ENCODE measurements at regions not wholly inside any gene's neighbourhood (a gene's known extent, or its start where the extent isn't known, plus 50 kb on each side); places are given as distances from the start of the nearest gene placed in this dataset.

DNA sequence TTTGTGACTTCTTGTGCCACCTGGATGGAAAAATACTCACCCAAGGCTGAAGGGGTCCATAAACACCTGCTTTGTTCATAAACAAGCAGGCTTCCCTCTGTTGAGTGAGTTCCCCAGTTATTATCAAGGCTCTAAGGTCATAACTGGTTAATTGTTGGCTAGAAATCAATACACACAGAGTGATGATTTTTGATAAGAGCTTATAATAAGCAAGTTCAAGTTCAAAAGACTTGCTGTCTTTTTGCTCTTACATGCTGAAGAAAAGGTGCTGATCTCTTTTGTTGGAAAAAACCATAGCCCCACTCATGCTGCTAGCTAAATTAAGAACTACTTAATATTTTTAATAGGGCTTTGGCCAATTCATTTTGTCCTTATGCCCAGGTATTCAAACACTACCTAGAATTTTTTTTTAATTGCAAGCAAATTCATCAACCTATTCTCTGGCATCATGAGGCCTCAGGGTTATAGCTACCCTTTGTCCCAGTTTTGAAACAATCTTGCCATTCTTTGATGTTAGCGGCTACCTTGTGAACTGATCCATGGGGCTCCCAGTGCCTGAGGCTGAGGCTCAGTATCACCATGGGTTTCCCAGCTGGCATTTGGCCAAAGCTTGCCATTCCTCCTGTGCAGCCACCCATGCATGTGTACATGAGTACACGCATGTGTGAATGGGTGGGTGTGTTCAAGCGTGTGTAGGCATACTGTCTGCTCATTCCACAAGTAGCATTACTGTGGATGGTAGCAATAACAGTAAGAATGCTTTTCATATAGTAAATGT lies 127.6 kb upstream of the LPP start:
- Histone ChIP-seq H3K4me3 (ENCODE audit: low read length in 3 of 3) (peak overlapping the region in 1 of 3 donors; percentile 3), H3K27me3 (ENCODE audit: control insufficient read depth, insufficient read depth, low read length) (no peaks in the 10 kb centered on the region), H3K27ac (ENCODE audit: low read depth in 2 of 2, low read length in 2 of 2) (no peak overlapping the region), H3K9ac (ENCODE audit: low read length in 3 of 3) (no peak overlapping the region), H3K4me1 (ENCODE audit: control insufficient read depth in 2 of 3, insufficient read depth in 2 of 3, low read depth in 1 of 3, low read length in 3 of 3) (peaks cover 3 to 15% (median 5%) of the 10 kb centered on the region in 3 donors), H3K36me3 (ENCODE audit: control insufficient read depth in 2 of 3, insufficient read depth in 3 of 3, low read length in 3 of 3) (no peaks in the 10 kb centered on the region), H3K9me3 (ENCODE audit: control insufficient read depth in 2 of 3, insufficient read depth in 1 of 3, low read length in 3 of 3) (no peaks in the 10 kb centered on the region)
- intact Hi-C loops (cut with DNase I) = no loop called here
- FAIRE-seq = no peak
- TF ChIP-seq, protein P1, sequence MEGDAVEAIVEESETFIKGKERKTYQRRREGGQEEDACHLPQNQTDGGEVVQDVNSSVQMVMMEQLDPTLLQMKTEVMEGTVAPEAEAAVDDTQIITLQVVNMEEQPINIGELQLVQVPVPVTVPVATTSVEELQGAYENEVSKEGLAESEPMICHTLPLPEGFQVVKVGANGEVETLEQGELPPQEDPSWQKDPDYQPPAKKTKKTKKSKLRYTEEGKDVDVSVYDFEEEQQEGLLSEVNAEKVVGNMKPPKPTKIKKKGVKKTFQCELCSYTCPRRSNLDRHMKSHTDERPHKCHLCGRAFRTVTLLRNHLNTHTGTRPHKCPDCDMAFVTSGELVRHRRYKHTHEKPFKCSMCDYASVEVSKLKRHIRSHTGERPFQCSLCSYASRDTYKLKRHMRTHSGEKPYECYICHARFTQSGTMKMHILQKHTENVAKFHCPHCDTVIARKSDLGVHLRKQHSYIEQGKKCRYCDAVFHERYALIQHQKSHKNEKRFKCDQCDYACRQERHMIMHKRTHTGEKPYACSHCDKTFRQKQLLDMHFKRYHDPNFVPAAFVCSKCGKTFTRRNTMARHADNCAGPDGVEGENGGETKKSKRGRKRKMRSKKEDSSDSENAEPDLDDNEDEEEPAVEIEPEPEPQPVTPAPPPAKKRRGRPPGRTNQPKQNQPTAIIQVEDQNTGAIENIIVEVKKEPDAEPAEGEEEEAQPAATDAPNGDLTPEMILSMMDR (IDR thresholded peaks at IDR 0.05; ENCODE audit: borderline replicate concordance, extremely low read depth, insufficient read depth) = no peak
- DNase-seq = peak; percentile 90 to 96 (median 93)

DNA sequence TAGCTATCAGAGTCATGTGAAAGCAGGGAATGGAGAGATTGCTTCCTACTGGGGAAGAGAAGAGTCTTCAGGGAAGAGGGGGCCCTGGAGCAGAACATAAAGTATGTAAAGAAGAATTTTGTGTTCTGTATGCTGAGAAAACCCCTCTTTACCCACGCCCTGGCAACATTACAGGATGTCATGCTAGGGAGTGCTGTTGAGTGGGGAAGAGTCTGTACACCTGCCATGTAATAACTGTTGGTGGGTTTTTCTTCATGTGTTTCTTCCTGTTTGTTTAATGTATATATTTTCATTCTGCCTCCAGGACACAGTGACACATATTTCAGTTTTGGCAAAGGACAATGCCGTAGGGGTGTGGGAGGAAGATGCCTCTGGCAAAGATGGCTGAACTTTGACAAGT lies 122.8 kb upstream of the LPP start:
- Histone ChIP-seq H3K27me3 (ENCODE audit: control insufficient read depth, insufficient read depth, low read length) (no peaks in the 10 kb centered on the region), H3K4me1 (ENCODE audit: control insufficient read depth in 2 of 3, insufficient read depth in 2 of 3, low read depth in 1 of 3, low read length in 3 of 3) (peaks cover under 1 to 8% (median 2%) of the 10 kb centered on the region in 3 donors), H3K4me3 (ENCODE audit: low read length in 3 of 3) (no peak overlapping the region), H3K9ac (ENCODE audit: low read length in 3 of 3) (no peak overlapping the region), H3K36me3 (ENCODE audit: control insufficient read depth in 2 of 3, insufficient read depth in 3 of 3, low read length in 3 of 3) (no peaks in the 10 kb centered on the region), H3K27ac (ENCODE audit: low read depth in 2 of 2, low read length in 2 of 2) (no peak overlapping the region), H3K9me3 (ENCODE audit: control insufficient read depth in 2 of 3, insufficient read depth in 1 of 3, low read length in 3 of 3) (no peaks in the 10 kb centered on the region)
- intact Hi-C loops (cut with DNase I) = no loop called here
- FAIRE-seq = no peak
- DNase-seq = no peak
- TF ChIP-seq, protein P1 (IDR thresholded peaks at IDR 0.05; ENCODE audit: borderline replicate concordance, extremely low read depth, insufficient read depth) = no peak

DNA sequence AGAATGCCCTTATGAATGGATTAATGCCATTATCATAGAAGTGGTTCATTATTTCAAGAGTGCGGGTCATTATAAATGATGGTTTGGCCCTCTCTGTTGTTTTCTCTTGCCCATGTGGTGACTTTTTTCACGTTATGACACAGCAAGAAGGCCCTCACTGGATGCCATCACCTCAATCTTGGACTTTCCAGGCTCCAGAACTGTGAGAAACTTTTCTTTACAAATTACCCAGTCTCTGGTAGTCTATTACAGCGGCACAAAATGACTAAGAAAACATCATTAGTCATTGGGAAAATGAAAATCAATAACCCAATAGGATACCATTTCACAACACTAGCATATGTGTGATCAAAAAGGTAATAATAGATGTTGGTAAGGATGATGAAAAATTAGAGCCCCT lies 119.0 kb upstream of the LPP start:
- TF ChIP-seq, protein P1 (IDR thresholded peaks at IDR 0.05; ENCODE audit: borderline replicate concordance, extremely low read depth, insufficient read depth) = no peak
- H3K4me1 ChIP-seq (ENCODE audit: control insufficient read depth in 2 of 3, insufficient read depth in 2 of 3, low read depth in 1 of 3, low read length in 3 of 3) = no peaks in the 10 kb centered on the region
- H3K36me3 ChIP-seq (ENCODE audit: control insufficient read depth in 2 of 3, insufficient read depth in 3 of 3, low read length in 3 of 3) = no peaks in the 10 kb centered on the region
- H3K4me3 ChIP-seq (ENCODE audit: low read length in 3 of 3) = no peak overlapping the region
- no peaks in the 10 kb centered on the region for H3K27me3 ChIP-seq (ENCODE audit: control insufficient read depth, insufficient read depth, low read length)
- intact Hi-C loops (cut with DNase I) = no loop called here
- no peak overlapping the region for H3K9ac ChIP-seq (ENCODE audit: low read length in 3 of 3)
- DNase-seq (no peak), FAIRE-seq (no peak)
- H3K27ac ChIP-seq (ENCODE audit: low read depth in 2 of 2, low read length in 2 of 2) = no peak overlapping the region
- H3K9me3 ChIP-seq (ENCODE audit: control insufficient read depth in 2 of 3, insufficient read depth in 1 of 3, low read length in 3 of 3) = no peaks in the 10 kb centered on the region

Data from kidney (tissue), 13 donors.